DMS 273 (cell line): ENCODE measurements at regions not wholly inside any gene's neighbourhood (a gene's known extent, or its start where the extent isn't known, plus 50 kb on each side); places are given as distances from the start of the nearest gene placed in this dataset.
"Not testable (repeated sequence)": the region's sequence is repeated elsewhere in the genome, so short reads cannot be mapped to it uniquely, and the experiment has no call there.

Source experiments
- DNase-seq: peaks from one replicate; lab custom pipeline; 2025; ENCODE audit not compliant: unreplicated experiment; lab: John Stamatoyannopoulos, UW

- DNase-seq: no peak
Observed at GRCh38 chr5:82901281-82901888, 175.8 kb downstream of the TMEM167A start.

- no peak for DNase-seq
Observed at GRCh38 chr5:82894716-82895115, 182.5 kb downstream of the TMEM167A start.

GRCh38 chr5:82889088-82889487 is 188.1 kb downstream of the TMEM167A start:
- no peak for DNase-seq

GRCh38 chr5:82886911-82887310 is 190.3 kb downstream of the TMEM167A start:
- DNase-seq: no peak

GRCh38 chr5:82885627-82886389 is 191.4 kb downstream of the TMEM167A start:
- DNase-seq: no peak

GRCh38 chr5:82884821-82885471 is 192.2 kb downstream of the TMEM167A start:
- no peak for DNase-seq

GRCh38 chr5:82882316-82882715 is 194.9 kb downstream of the TMEM167A start:
- DNase-seq: no peak

GRCh38 chr5:82881571-82882174 is 195.5 kb downstream of the TMEM167A start:
- no peak for DNase-seq

GRCh38 chr5:82879089-82879488 is 198.1 kb downstream of the TMEM167A start:
- DNase-seq: no peak

GRCh38 chr5:82873452-82873851 is 203.7 kb downstream of the TMEM167A start:
- no peak for DNase-seq

GRCh38 chr5:82872321-82873288 is 204.6 kb downstream of the TMEM167A start:
- DNase-seq: not testable (repeated sequence)

GRCh38 chr5:82865625-82866024 is 211.6 kb downstream of the TMEM167A start:
- DNase-seq: no peak

- no peak for DNase-seq
Observed at GRCh38 chr5:82863266-82863665, 213.9 kb downstream of the TMEM167A start.

- no peak for DNase-seq
Observed at GRCh38 chr5:82862711-82863110, 214.5 kb downstream of the TMEM167A start.

GRCh38 chr5:82862261-82862660 is 214.9 kb downstream of the TMEM167A start:
- DNase-seq: no peak

GRCh38 chr5:82861701-82862100 is 215.5 kb downstream of the TMEM167A start:
- no peak for DNase-seq

- no peak for DNase-seq
Observed at GRCh38 chr5:82859451-82860140, 217.6 kb downstream of the TMEM167A start.

GRCh38 chr5:82858151-82859025 is 218.8 kb downstream of the TMEM167A start:
- DNase-seq: no peak
